Activated B cell treated with CpG ODN at 0.5 μM for 24 hours (primary cell): ENCODE measurements at regions not wholly inside any gene's neighbourhood (a gene's known extent, or its start where the extent isn't known, plus 50 kb on each side); places are given as distances from the start of the nearest gene placed in this dataset.
"Not testable (repeated sequence)": the region's sequence is repeated elsewhere in the genome, so short reads cannot be mapped to it uniquely, and the experiment has no call there.

Source experiments
- ATAC-seq: fragments of 200-7000 bp; cut with Tn5 transposase; one replicate; pipeline ENCODE4 v1.10.0; 2021; ENCODE audit warnings: low read depth, mild to moderate bottlenecking, moderate library complexity
- CTCF ChIA-PET: fragments of 350-600 bp; sonication (Branson Sonifier 250); formaldehyde crosslinking; loops from one replicate; lab custom pipeline; 2021; ENCODE audit warnings: antibody characterized with exemption; lab: Charles Lee
- POLR2A ChIA-PET: fragments of 350-600 bp; sonication (Branson Sonifier 250); formaldehyde crosslinking; loops from one replicate; lab custom pipeline; 2021; ENCODE audit warnings: antibody characterized with exemption; lab: Charles Lee
- DNase-seq: peaks from one replicate; pipeline ENCODE4 v3.0.0; 2022
- H3K27ac Mint-ChIP-seq: one replicate; pipeline ENCODE4 v1.8.0; 2020; ENCODE audit warnings: mixed read lengths
- H3K27me3 Mint-ChIP-seq: one replicate; pipeline ENCODE4 v1.8.0; 2021; ENCODE audit warnings: mixed read lengths
- H3K36me3 Mint-ChIP-seq: one replicate; pipeline ENCODE4 v1.8.0; 2021; ENCODE audit warnings: low read depth, mixed read lengths
- H3K4me1 Mint-ChIP-seq: one replicate; pipeline ENCODE4 v1.8.0; 2021; ENCODE audit warnings: mixed read lengths
- H3K4me3 Mint-ChIP-seq: one replicate; pipeline ENCODE4 v1.8.0; 2020; ENCODE audit warnings: mild to moderate bottlenecking, mixed read lengths
- H3K9me3 Mint-ChIP-seq: one replicate; pipeline ENCODE4 v1.8.0; 2020; ENCODE audit warnings: mixed read lengths
- CTCF ChIP-seq: fragments of 200-600 bp; IDR thresholded peaks from one replicate; pipeline ENCODE4 v1.8.0; 2022; ENCODE audit warnings: antibody characterized with exemption, mild to moderate bottlenecking
- intact Hi-C: fragments of 100-400 bp; cut with micrococcal nuclease; formaldehyde crosslinking; loops from one replicate; pipeline ENCODE4 v1.15.1; 2024

GRCh38 chr11:33956611-33957010, 64.7 kb upstream of the LMO2 start:
- intact Hi-C loops: no loop called here
- no peaks in the 10 kb centered on the region for H3K4me1 Mint-ChIP-seq
- no peak for ATAC-seq
- no peak overlapping the region for H3K4me3 Mint-ChIP-seq
- no peaks in the 10 kb centered on the region for H3K36me3 Mint-ChIP-seq
- POLR2A ChIA-PET: no interaction called here
- H3K27ac Mint-ChIP-seq: no peak overlapping the region
- no peak for TF ChIP-seq CTCF
- no peaks in the 10 kb centered on the region for H3K27me3 Mint-ChIP-seq
- DNase-seq: no peak
- H3K9me3 Mint-ChIP-seq: no peaks in the 10 kb centered on the region
- CTCF ChIA-PET: no interaction called here

GRCh38 chr11:33953289-33953688, 61.4 kb upstream of the LMO2 start:
- H3K27me3 Mint-ChIP-seq: no peaks in the 10 kb centered on the region
- CTCF ChIA-PET: no interaction called here

GRCh38 chr11:33952805-33953204, 60.9 kb upstream of the LMO2 start:
- no peaks in the 10 kb centered on the region for H3K36me3 Mint-ChIP-seq
- ChIA-PET POLR2A (no interaction called here), CTCF (no interaction called here)
- H3K27ac Mint-ChIP-seq: no peak overlapping the region
- H3K27me3 Mint-ChIP-seq: no peaks in the 10 kb centered on the region
- ATAC-seq (no peak), DNase-seq (no peak)
- no peaks in the 10 kb centered on the region for H3K9me3 Mint-ChIP-seq
- H3K4me1 Mint-ChIP-seq: no peaks in the 10 kb centered on the region
- no peak for TF ChIP-seq CTCF
- intact Hi-C loops: no loop called here
- no peak overlapping the region for H3K4me3 Mint-ChIP-seq

More at GRCh38 chr11:33953289-33953688, 61.4 kb upstream of the LMO2 start:
- intact Hi-C loops: no loop called here
- no peaks in the 10 kb centered on the region for H3K4me1 Mint-ChIP-seq
- no peak for TF ChIP-seq CTCF
- no peak overlapping the region for H3K27ac Mint-ChIP-seq
- DNase-seq (no peak), ATAC-seq (no peak)
- no peaks in the 10 kb centered on the region for H3K9me3 Mint-ChIP-seq
- POLR2A ChIA-PET: interaction anchor here (1.2 kb wide), 1 partner anchor 53 kb away, joined by 4 read pairs; no protein-coding TSS in a partner anchor
- no peak overlapping the region for H3K4me3 Mint-ChIP-seq
- H3K36me3 Mint-ChIP-seq: no peaks in the 10 kb centered on the region

- POLR2A ChIA-PET: no interaction called here
- H3K36me3 Mint-ChIP-seq: no peaks in the 10 kb centered on the region
Observed at GRCh38 chr11:33949252-33949913, 57.5 kb upstream of the LMO2 start.

GRCh38 chr11:33948494-33948893, 56.6 kb upstream of the LMO2 start:
- Mint-ChIP-seq H3K27ac (no peak overlapping the region), H3K4me3 (no peak overlapping the region), H3K36me3 (no peaks in the 10 kb centered on the region), H3K27me3 (no peaks in the 10 kb centered on the region), H3K4me1 (peaks cover 6% of the 10 kb centered on the region), H3K9me3 (no peaks in the 10 kb centered on the region)
- intact Hi-C loops: no loop called here
- no peak for ATAC-seq
- no peak for TF ChIP-seq CTCF
- no peak for DNase-seq
- ChIA-PET POLR2A (no interaction called here), CTCF (no interaction called here)

More at GRCh38 chr11:33949252-33949913, 57.5 kb upstream of the LMO2 start:
- Mint-ChIP-seq H3K27me3 (no peaks in the 10 kb centered on the region), H3K4me3 (no peak overlapping the region), H3K4me1 (no peaks in the 10 kb centered on the region), H3K27ac (no peak overlapping the region), H3K9me3 (no peaks in the 10 kb centered on the region)
- DNase-seq (no peak), ATAC-seq (no peak)
- CTCF ChIA-PET: no interaction called here
- intact Hi-C loops: no loop called here
- no peak for TF ChIP-seq CTCF

GRCh38 chr11:33947918-33948317, 56.0 kb upstream of the LMO2 start:
- CTCF ChIA-PET, H3K9me3 Mint-ChIP-seq, intact Hi-C loops: not testable (repeated sequence)

More at GRCh38 chr11:33947918-33948317, 56.0 kb upstream of the LMO2 start:
- H3K36me3 Mint-ChIP-seq, ATAC-seq, H3K27ac Mint-ChIP-seq, DNase-seq, POLR2A ChIA-PET, H3K27me3 Mint-ChIP-seq, H3K4me3 Mint-ChIP-seq: not testable (repeated sequence)
- peaks cover 12% of the 10 kb centered on the region for H3K4me1 Mint-ChIP-seq
